GM12892 (cell line): ENCODE measurements at regions not wholly inside any gene's neighbourhood (a gene's known extent, or its start where the extent isn't known, plus 50 kb on each side); places are given as distances from the start of the nearest gene placed in this dataset.

ENCODE experiments used
- DNase-seq: peaks from one replicate; pipeline ENCODE4 v3.0.0; 2011; ENCODE audit not compliant: insufficient read length
- FAIRE-seq: peaks from 2 replicates; lab custom pipeline; 2011; peaks lifted over from hg19 to GRCh38; lab: Jason Lieb, UNC
- POLR2A ChIP-seq: IDR thresholded peaks from 2 replicates; pipeline ENCODE4 v1.6.1; 2011; ENCODE audit warnings: low read depth, low read length, control low read depth
- POLR2AphosphoS5 ChIP-seq: IDR thresholded peaks from 2 replicates; pipeline ENCODE4 v1.6.1; 2011; ENCODE audit warnings: low read depth, low read length, control low read depth
- TAF1 ChIP-seq: IDR thresholded peaks from 2 replicates; pipeline ENCODE4 v1.6.1; 2011; ENCODE audit warnings: low read depth, mild to moderate bottlenecking, control low read depth, low read length, borderline replicate concordance

DNA sequence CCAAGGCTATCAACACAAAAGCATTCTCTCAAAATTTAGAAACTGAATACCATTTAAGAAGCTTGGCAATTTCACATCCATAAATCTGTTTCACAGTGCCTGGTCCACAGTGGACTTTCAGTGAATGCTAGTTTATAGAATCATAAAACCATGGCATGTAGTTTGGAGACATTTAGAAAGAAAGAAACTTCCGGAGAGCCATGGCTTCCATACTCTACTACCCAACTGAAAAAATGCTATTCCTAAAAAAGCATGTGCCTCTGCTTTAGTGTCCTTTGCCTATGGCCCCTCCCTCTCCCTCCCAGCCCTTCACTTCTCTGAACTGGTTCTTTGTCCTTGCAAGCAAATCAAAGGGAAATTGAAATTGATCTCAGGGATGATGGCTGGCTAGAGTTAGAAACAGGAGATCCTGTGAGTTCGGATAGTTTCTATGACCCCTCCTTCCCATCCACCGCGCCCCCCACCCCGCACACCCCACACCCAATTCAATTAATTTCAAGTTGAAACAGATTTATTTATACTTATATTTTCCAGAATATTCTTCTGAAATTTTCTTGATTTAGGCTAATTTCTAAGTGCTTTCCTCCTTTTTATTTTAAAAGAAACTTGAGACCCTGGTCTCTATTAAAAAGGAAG is 248.3 kb downstream of the TRIB2 start:
- no peak for TF ChIP-seq POLR2A
- TF ChIP-seq POLR2AphosphoS5, result no peak
- no peak for TF ChIP-seq TAF1
- FAIRE-seq, result no peak
- no peak for DNase-seq

DNA sequence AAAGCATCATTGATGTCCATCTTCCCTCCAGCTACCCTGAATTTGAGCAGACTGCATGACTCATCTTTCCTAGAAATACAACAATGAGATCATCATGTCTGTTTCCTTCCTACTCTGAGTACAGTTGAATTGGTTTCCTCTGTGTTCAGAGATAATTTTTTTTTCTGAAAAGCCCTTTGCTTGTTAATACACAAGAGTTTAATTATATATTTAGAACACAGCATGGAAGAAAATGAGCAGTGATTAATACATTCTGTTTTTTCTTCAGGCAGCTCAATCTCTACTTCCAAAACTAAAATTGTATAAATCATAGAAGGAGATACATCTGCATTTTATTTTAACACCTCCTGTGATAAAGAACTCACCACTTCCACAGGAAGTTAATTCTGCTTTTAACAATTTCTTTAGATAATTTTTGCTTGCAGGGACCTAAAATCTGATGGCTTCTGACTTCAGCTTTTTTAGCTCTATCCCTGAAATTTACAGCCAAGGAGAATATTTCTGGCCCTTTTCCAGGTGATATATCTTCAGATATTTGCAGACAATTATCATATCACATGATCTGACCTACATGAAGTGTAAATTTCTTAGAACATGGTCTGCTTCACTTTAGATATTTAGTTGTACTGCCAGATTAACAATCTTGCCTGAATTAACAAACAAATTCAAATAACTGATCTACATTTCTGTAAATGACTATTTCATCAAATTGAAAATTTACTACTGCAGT is 249.0 kb downstream of the TRIB2 start:
- DNase-seq, result no peak
- FAIRE-seq, result no peak
- no peak for TF ChIP-seq TAF1
- no peak for TF ChIP-seq POLR2AphosphoS5
- no peak for TF ChIP-seq POLR2A

DNA sequence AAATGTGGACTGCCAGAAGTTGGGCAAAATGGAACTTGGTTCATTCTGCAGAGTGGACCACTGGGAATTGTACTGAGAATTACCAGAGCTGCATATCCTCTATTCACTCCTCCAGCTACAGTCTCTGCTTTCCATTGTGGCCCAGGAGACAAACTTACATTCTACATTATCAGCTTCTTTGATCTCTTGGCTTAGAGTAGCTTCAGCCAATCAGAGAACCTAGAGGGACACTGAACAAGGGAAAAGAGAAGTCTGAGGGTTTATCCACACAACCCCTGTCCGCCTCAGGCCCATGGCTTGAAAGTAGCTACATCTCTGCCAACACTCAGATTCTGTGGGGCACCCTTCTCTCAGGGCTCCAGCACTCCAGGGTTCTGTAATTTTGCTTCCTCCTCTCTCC is 251.1 kb downstream of the TRIB2 start:
- no peak for TF ChIP-seq POLR2A
- TF ChIP-seq POLR2AphosphoS5, result no peak
- TF ChIP-seq TAF1, result no peak
- FAIRE-seq, result no peak

DNA sequence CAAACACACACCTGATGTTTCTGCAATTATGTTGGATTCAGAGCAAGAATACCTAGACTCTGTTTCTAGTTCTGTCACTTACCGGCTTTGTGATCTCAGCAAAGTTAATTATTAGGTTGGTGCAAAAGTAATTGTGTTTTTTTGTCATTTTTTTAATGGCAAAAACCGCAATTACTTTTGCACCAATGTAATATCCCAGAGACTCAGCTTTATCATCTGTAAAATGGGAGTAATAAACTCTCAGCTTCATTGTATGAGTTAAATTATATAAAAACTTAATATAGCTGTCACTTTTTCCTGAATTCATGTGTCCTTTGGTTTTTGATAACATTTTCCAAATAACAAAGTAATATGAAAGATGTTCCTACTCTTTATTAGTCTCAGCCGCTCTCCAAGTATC is 251.7 kb downstream of the TRIB2 start:
- TF ChIP-seq TAF1, result no peak
- no peak for TF ChIP-seq POLR2A
- no peak for TF ChIP-seq POLR2AphosphoS5
- no peak for FAIRE-seq
- DNase-seq, result no peak

More for the DNA sequence above, 251.1 kb downstream of the TRIB2 start:
- no peak for DNase-seq

DNA sequence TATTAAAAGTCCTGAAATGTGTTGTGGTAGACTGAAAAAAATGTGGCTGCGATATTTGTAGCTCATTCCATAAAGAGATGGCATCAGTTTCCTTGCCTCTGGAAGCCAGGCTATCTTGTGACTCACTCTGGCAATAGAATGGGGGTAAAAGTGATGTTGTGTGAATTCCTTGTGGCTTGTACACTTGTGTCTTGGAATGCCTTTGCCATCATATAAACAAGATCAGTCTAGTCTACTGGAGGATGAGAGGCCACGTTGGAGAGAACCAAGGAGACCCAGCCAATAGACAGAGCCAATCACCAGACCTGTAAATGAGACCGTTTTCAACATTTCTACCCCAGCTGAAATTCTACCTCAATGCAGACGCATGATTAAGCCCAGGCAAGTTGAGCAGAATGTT is 254.1 kb downstream of the TRIB2 start:
- no peak for TF ChIP-seq POLR2AphosphoS5
- no peak for TF ChIP-seq TAF1
- TF ChIP-seq POLR2A, result no peak
- DNase-seq (no peak), FAIRE-seq (no peak)

DNA sequence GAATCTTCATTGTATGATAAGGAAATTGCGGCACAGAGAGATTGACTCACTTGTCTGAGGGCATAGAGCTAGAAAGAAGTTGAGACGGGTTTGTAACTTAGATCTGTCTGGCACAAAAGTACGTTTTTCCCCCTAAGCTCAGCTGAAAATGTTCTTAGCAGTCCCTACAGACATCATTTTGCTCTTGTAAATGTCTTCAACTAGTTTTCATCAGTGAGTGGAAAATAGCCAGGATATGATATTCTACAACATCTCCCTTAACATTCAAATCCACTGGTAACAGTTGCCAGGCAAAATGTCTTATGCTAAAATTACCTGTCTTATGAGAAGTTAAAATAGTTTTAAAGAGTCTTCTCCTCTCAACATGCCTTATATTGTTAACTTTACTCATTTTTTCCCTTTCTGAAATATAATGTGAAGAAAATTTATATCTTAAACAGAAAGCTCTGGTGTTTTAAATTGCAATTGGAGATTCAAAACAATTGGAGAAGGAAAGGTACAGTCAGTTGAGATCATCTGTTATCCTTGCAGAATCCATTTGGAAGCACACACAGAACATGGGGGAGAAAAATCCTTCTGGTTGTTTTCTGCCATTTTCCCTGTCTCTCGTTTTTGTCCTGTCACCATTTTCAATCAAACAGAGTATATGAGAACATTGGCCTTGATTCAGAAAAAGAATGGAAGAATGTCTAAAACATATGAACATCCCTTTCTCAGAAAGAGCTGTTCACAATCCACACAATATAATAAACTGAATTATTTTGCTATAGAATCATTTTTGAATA is 255.0 kb downstream of the TRIB2 start:
- TF ChIP-seq POLR2A (no peak), POLR2AphosphoS5 (no peak), TAF1 (no peak)
- FAIRE-seq (no peak), DNase-seq (no peak)

DNA sequence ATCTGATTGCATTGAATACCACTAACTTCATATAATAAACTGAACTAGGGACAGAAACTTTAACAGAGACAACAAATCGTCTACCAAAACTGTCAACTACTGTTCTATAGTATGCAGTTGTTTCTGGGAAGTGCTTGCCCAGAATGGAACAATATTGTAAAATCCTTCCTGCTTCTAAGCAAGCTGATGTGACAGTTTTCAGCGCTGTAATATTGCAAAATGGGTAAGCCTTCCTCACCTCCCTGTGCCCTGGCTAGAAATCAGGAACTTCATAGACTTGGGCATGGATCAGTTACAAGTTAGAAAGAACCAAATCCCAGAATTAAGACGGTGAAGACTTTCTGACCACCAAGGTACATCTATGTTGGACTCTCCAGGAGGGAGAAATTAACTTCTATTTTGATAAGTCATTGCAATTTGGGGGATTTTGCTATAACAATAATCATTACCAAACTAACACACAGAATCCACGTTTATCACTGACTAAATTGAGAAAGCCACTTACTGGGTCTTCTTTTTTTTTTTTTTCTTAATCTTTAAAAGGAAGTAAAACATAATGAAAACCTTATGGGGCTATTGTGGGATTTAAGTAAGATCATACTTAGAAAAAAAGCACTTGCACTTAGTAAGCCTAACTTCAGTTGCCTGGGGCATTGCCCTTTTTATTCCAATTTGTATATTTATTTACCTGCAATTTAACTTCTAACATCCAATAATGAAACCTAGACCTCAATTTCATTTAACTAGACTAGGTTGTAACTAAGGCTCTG is 261.5 kb downstream of the TRIB2 start:
- TF ChIP-seq TAF1, result no peak
- TF ChIP-seq POLR2A, result no peak
- DNase-seq (no peak), FAIRE-seq (no peak)

DNA sequence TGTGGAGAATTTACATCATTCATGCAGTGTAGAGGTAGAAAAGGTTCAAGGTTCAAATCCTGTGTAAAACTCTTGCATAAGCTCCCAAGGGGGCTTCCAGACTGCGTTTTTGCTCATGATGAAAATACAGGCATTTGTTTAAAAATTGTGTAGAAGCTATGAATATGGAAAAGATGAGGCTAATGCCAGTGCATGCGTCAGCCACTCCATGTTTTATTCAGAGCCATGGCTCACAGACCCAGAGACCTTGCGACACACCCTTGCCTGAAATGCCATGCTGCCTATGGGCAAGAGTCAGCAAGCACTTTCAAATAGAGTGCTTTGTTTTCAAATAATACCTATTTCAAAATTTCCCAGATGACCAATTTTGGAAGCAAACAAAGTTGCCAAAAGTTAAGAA is 262.3 kb downstream of the TRIB2 start:
- FAIRE-seq (no peak), DNase-seq (no peak)
- no peak for TF ChIP-seq POLR2A
- no peak for TF ChIP-seq TAF1
- TF ChIP-seq POLR2AphosphoS5, result no peak

DNA sequence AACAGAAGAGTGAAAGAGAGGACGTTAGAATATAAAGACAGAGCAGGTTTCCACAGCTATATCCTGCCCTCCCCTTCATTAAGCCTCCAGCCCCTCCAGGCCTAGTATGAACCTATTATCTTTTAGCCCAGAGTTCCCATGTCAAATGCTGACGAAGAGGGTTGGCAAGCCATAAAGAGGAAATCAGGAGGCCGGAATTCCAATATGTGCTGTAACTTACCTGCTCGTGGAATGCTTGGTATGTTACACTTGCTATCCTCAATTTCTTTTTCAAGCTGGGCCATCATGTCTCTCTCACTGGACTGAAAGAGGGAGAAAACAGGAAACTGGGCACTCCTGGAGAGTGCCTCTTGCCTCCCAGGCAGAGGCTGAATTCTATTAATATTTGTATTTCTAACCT is 264.1 kb downstream of the TRIB2 start:
- no peak for TF ChIP-seq TAF1
- TF ChIP-seq POLR2AphosphoS5, result no peak
- no peak for TF ChIP-seq POLR2A
- FAIRE-seq (no peak), DNase-seq (no peak)

DNA sequence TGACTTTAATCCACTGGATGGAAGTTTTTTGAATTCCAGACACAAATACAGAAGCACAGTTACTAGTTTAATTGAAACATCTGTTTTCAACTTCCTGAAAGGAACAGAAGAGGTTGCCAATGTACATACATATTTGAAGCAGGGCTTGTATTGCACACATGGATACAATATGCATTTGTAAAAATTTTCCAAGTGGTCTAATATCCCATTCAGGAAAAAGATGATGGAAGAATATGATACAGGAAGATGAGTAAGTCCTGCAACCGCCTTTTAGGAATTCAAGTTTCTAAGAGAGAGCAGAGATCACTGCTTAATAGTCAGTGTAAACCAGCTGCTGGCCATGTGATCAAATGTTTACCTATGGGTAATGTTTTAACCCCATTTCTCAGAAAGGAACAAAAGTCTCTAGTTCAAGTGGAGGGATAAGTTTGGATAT is 265.4 kb downstream of the TRIB2 start:
- DNase-seq, result no peak
- FAIRE-seq, result no peak
- no peak for TF ChIP-seq POLR2AphosphoS5
- no peak for TF ChIP-seq POLR2A
- no peak for TF ChIP-seq TAF1

DNA sequence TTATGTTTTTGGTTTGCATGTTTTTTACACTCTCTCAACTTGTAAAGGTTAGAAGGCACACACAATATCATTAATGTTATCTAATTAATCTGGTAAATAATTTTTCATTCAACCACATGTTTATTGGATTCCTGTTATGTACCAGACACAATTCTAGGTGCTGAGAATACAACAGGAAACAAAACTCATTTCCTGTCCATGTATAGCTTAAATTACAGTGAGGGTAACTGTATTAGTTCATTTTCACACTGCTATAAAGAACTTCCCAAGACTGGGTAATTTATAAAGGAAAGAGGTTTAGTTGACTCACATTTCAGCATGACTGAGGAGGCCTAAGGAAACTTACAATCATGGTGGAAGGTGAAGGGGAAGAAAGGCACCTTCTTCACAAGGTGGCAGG is 270.5 kb downstream of the TRIB2 start:
- FAIRE-seq (no peak), DNase-seq (no peak)
- TF ChIP-seq TAF1, result no peak
- no peak for TF ChIP-seq POLR2A
- TF ChIP-seq POLR2AphosphoS5, result no peak
